Fibroblast of lung (primary cell): ENCODE measurements at regions not wholly inside any gene's neighbourhood (a gene's known extent, or its start where the extent isn't known, plus 50 kb on each side); places are given as distances from the start of the nearest gene placed in this dataset.

Source experiments
- EZH2 ChIP-seq: IDR thresholded peaks from 2 replicates; pipeline ENCODE4 v1.5.1; 2012; ENCODE audit warnings: low read length, control low read depth, mild to moderate bottlenecking; ENCODE audit errors: missing control alignments
- TF ChIP-seq, protein P1 (sequence below), 2 donors: IDR thresholded peaks in 1 of 2; conservative IDR thresholded peaks in 1 of 2; 1 replicate in 1 of 2; 2 replicates in 1 of 2; pipeline ENCODE4 v1.5.1; 2011 to 2012; ENCODE audit warnings: low read length in 2 of 2, control low read depth in 1 of 2, inconsistent platforms in 1 of 2, low read depth in 1 of 2, mild to moderate bottlenecking in 1 of 2

DNA sequence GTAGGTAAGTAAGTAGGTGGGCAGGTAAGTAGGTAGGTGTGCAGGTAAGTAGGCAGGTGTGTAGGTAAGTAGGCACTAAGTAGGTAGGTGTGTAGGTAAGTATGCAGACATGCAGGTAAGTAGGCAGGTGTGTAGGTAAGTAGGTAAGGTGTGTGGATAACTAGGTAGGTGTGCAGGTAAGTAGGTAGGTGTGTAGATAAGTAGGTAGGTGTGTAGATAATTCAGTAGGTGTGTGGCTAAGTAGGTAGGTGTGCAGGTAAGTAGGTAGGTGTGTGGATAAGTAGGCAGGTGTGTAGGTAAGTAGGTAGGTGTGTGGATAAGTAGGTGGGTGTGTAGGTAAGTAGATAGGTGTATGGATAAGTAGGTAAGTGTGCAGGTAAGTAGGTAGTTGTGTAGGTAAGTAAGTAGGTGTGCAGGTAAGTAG, 53.9 kb upstream of the COG2 start:
- no peak for TF ChIP-seq EZH2
- TF ChIP-seq, protein P1, sequence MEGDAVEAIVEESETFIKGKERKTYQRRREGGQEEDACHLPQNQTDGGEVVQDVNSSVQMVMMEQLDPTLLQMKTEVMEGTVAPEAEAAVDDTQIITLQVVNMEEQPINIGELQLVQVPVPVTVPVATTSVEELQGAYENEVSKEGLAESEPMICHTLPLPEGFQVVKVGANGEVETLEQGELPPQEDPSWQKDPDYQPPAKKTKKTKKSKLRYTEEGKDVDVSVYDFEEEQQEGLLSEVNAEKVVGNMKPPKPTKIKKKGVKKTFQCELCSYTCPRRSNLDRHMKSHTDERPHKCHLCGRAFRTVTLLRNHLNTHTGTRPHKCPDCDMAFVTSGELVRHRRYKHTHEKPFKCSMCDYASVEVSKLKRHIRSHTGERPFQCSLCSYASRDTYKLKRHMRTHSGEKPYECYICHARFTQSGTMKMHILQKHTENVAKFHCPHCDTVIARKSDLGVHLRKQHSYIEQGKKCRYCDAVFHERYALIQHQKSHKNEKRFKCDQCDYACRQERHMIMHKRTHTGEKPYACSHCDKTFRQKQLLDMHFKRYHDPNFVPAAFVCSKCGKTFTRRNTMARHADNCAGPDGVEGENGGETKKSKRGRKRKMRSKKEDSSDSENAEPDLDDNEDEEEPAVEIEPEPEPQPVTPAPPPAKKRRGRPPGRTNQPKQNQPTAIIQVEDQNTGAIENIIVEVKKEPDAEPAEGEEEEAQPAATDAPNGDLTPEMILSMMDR (conservative IDR thresholded peaks at IDR 0.05 in 1 of 2, IDR thresholded peaks at IDR 0.05 in 1 of 2; ENCODE audit: low read depth in 1 of 2, low read length in 2 of 2), result no peak
